Fibroblast of upper back skin (primary cell): ENCODE measurements at regions not wholly inside any gene's neighbourhood (a gene's known extent, or its start where the extent isn't known, plus 50 kb on each side); places are given as distances from the start of the nearest gene placed in this dataset.
A peak's percentile ranks its signal among the peaks of the same experiment; 100 is the strongest.
"Not testable (repeated sequence)": the region's sequence is repeated elsewhere in the genome, so short reads cannot be mapped to it uniquely, and the experiment has no call there.

Experiments
- DNase-seq: peaks from one replicate; pipeline ENCODE4 v3.0.0-alpha.2; 2013

GRCh38 chr1:229141689-229142377 is 129.1 kb upstream of the RAB4A start:
- DNase-seq, result no peak

GRCh38 chr1:229142471-229142870 is 128.4 kb upstream of the RAB4A start:
- no peak for DNase-seq

- DNase-seq, result no peak
These were observed 124.3 kb upstream of the RAB4A start for GRCh38 chr1:229146647-229147046.

- DNase-seq, result no peak
These were observed 123.8 kb upstream of the RAB4A start for GRCh38 chr1:229147072-229147471.

- DNase-seq, result no peak
These were observed 122.8 kb upstream of the RAB4A start for GRCh38 chr1:229148041-229148671.

- no peak for DNase-seq
These were observed 122.2 kb upstream of the RAB4A start for GRCh38 chr1:229148743-229149142.

GRCh38 chr1:229149435-229149834 is 121.5 kb upstream of the RAB4A start:
- no peak for DNase-seq

GRCh38 chr1:229150518-229150917 is 120.4 kb upstream of the RAB4A start:
- no peak for DNase-seq

- DNase-seq, result not testable (repeated sequence)
These were observed 119.5 kb upstream of the RAB4A start for GRCh38 chr1:229151412-229151811.

GRCh38 chr1:229152311-229152710 is 118.6 kb upstream of the RAB4A start:
- DNase-seq, result no peak

- DNase-seq, result no peak
These were observed 116.9 kb upstream of the RAB4A start for GRCh38 chr1:229153955-229154548.

GRCh38 chr1:229154811-229155210 is 116.1 kb upstream of the RAB4A start:
- no peak for DNase-seq

GRCh38 chr1:229155472-229155871 is 115.4 kb upstream of the RAB4A start:
- no peak for DNase-seq

GRCh38 chr1:229156872-229157271 is 114.0 kb upstream of the RAB4A start:
- DNase-seq, result no peak

GRCh38 chr1:229157480-229157879 is 113.4 kb upstream of the RAB4A start:
- no peak for DNase-seq

- DNase-seq, result peak; percentile 54
These were observed 112.5 kb upstream of the RAB4A start for GRCh38 chr1:229158341-229158921.

- no peak for DNase-seq
These were observed 112.0 kb upstream of the RAB4A start for GRCh38 chr1:229158927-229159326.

GRCh38 chr1:229159668-229160544 is 111.0 kb upstream of the RAB4A start:
- no peak for DNase-seq

GRCh38 chr1:229161740-229162139 is 109.2 kb upstream of the RAB4A start:
- no peak for DNase-seq

- DNase-seq, result no peak
These were observed 107.9 kb upstream of the RAB4A start for GRCh38 chr1:229162825-229163515.

- no peak for DNase-seq
These were observed 106.6 kb upstream of the RAB4A start for GRCh38 chr1:229164348-229164747.
